ENCODE measurements at regions not wholly inside any gene's neighbourhood (a gene's known extent, or its start where the extent isn't known, plus 50 kb on each side); places are given as distances from the start of the nearest gene placed in this dataset.

- TF ChIP-seq EZH2 (IDR thresholded peaks at IDR 0.05) (no peak), POLR2AphosphoS5 (IDR thresholded peaks at IDR 0.05; ENCODE audit: borderline replicate concordance, low read depth, low read length) (no peak)
These were observed 119.0 kb upstream of the SLC38A4 start for GRCh38 chr12:46944771-46945170.

All from SK-N-MC (cell line).